ENCODE measurements at regions not wholly inside any gene's neighbourhood (a gene's known extent, or its start where the extent isn't known, plus 50 kb on each side); places are given as distances from the start of the nearest gene placed in this dataset.

DNA sequence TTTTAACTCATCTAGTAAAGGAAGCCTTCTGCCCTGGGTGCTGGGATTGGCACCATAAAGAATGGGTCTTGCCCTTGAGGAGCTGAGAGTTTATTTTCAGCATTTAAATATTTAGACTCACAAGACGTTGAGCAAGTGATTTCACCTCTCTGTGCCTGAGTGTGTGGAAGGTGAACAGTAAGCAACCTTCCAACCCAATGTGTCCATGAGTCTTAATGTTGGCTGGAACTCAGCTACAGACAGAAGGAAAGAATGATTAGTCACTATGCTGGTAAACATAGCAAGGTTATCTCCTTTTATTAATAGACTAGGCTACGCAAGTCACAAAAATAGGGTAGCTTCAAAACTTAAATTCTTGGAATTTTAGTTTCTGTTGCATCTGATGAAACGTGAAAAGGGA, 277.4 kb upstream of the GATB start:
- TF ChIP-seq, protein P1, sequence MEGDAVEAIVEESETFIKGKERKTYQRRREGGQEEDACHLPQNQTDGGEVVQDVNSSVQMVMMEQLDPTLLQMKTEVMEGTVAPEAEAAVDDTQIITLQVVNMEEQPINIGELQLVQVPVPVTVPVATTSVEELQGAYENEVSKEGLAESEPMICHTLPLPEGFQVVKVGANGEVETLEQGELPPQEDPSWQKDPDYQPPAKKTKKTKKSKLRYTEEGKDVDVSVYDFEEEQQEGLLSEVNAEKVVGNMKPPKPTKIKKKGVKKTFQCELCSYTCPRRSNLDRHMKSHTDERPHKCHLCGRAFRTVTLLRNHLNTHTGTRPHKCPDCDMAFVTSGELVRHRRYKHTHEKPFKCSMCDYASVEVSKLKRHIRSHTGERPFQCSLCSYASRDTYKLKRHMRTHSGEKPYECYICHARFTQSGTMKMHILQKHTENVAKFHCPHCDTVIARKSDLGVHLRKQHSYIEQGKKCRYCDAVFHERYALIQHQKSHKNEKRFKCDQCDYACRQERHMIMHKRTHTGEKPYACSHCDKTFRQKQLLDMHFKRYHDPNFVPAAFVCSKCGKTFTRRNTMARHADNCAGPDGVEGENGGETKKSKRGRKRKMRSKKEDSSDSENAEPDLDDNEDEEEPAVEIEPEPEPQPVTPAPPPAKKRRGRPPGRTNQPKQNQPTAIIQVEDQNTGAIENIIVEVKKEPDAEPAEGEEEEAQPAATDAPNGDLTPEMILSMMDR (IDR thresholded peaks at IDR 0.05; ENCODE audit: borderline replicate concordance, insufficient read depth, low read depth, low read length): no peak
- H3K4me3 ChIP-seq (ENCODE audit: low read depth, low read length): no peak overlapping the region

DNA sequence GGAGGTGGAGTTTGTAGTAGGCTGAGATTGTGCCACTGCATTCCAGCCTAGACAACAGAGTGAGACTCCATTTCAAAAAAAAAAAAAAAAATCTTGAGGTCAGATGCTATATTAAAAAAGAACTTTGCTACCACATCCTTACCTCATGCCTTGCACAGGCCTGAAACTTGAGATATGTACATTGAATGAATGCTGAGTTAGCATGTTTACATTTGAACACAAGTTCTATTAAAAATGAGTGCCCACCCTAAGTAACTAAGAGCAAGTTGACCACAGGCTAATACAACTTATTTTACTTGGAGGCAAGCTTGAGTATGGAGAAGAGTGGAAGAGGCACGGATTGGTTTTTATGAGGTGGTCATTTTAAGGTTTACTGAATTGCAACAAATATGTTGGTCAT, 276.6 kb upstream of the GATB start:
- TF ChIP-seq, protein P1 (IDR thresholded peaks at IDR 0.05; ENCODE audit: borderline replicate concordance, insufficient read depth, low read depth, low read length): no peak

DNA sequence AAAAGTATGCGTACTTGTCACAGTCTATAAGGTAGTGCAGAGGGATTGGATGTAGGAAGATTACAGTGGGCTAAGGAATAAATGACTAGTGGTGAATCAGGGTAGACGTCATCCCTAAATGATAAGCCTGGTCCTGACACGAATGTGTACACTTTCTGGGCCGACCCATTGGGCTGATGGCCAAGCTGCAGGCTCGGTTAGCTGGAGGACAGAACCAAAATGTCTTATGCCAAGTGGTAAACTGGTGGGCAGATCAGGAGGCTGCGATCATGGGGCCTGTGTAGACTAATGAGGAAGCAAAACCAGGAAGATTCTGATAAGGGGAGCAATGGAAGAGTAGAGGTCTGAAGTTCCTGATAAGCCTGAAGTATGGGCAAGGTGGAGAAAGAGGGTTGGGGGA, 272.8 kb upstream of the GATB start:
- TF ChIP-seq, protein P1 (IDR thresholded peaks at IDR 0.05; ENCODE audit: borderline replicate concordance, insufficient read depth, low read depth, low read length): no peak
- H3K4me3 ChIP-seq (ENCODE audit: low read depth, low read length): no peak overlapping the region

More for the DNA sequence above, 276.6 kb upstream of the GATB start:
- H3K4me3 ChIP-seq (ENCODE audit: low read depth, low read length): no peak overlapping the region

DNA sequence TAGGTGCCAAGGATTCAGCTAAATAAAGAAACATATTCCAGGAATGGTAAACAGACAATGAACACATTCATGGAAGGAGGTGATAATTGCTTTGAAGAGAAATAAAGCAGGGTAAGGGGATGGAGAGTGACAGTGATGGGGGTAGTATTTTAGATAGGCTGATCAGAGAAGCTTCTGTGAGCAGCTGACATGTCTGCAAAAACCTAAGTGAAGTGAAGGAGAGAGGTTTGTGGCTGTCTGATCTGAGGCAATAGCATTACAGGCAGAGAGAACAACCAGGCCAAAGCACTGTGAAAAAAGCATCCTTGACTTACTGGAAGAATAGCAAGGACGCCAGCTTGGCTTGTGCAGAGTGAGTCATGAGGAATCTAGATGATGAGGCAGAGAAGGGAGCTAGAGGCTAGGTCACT, 271.9 kb upstream of the GATB start:
- no peak overlapping the region for H3K4me3 ChIP-seq (ENCODE audit: low read depth, low read length)
- TF ChIP-seq, protein P1 (IDR thresholded peaks at IDR 0.05; ENCODE audit: borderline replicate concordance, insufficient read depth, low read depth, low read length): no peak

DNA sequence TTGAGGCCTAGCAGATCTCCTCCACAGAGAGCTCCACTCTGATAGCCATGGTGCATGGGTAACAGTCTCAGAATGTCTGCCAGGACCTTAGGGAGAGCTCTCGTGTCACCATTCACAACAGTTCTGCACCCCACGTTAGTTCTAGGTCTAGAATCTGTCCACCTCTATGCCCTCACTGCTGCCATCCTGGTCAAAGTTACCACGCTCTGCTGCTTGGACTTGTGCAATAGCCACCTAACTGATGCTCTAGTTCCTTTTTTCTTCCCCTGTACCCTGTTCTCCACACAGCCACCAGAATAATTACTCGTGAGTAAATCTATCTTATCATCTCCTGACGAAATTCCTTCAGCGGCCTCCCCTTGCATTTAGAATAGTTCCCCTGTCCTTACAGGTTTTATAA, 268.8 kb upstream of the GATB start:
- TF ChIP-seq, protein P1 (IDR thresholded peaks at IDR 0.05; ENCODE audit: borderline replicate concordance, insufficient read depth, low read depth, low read length): no peak
- H3K4me3 ChIP-seq (ENCODE audit: low read depth, low read length): no peak overlapping the region

DNA sequence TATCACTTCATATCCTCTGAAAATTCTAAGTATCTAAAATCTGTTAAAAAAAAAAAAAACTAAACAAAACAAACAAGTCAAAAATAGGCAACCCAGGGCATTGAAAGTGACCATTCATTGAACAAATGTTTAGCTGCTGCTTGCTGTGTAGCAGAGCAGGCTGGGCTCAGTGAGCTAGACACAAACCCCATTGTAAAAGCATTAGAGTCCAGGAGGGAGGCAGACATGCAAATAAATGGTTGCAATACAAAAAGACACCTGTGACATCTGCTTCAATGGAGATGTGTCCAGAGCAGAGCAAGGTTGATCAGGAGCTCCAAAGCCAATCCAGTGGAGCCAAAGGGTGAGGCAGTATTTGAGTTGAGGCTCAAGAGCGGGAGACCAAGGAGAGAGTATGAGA, 267.3 kb upstream of the GATB start:
- no peak overlapping the region for H3K4me3 ChIP-seq (ENCODE audit: low read depth, low read length)
- TF ChIP-seq, protein P1 (IDR thresholded peaks at IDR 0.05; ENCODE audit: borderline replicate concordance, insufficient read depth, low read depth, low read length): no peak

DNA sequence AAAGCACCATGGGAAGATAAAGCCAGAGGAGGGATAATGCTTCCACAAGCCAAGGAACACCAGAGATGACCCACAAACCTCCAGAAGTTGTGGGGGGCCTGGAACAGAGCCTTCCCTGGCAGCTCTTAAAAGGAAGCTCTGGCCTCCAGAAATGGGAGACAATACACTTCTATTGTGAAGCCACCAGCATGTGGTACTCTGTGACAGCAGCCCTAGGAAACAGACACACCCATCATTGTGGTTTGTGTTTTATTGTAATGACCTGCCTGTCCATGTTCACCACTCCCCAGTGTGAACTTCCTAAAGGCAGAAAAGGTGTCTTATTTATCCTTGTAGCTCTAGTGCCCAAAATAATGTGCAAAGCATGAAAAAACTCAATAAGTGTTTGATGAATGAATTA, 264.1 kb upstream of the GATB start:
- no peak overlapping the region for H3K4me3 ChIP-seq (ENCODE audit: low read depth, low read length)
- TF ChIP-seq, protein P1 (IDR thresholded peaks at IDR 0.05; ENCODE audit: borderline replicate concordance, insufficient read depth, low read depth, low read length): no peak

Data from GM12875 (cell line).